ENCODE measurements at regions not wholly inside any gene's neighbourhood (a gene's known extent, or its start where the extent isn't known, plus 50 kb on each side); places are given as distances from the start of the nearest gene placed in this dataset.

- peak; percentile 71 to 95 for DNase-seq (ENCODE audit: extremely low spot score in 2 of 2)
- TF ChIP-seq CTCF (IDR thresholded peaks at IDR 0.05) (no peak), POLR2A (IDR thresholded peaks at IDR 0.05) (no peak), POLR2AphosphoS5 (IDR thresholded peaks at IDR 0.05; ENCODE audit: insufficient read depth in 1 of 2, low read depth in 1 of 2) (no peak)
- intact Hi-C loops (cut with DNase I), result no loop called here
Observed at GRCh38 chr6:40247516-40248115, 313.4 kb upstream of the MOCS1 start.

GRCh38 chr6:40244699-40245098 lies 310.4 kb upstream of the MOCS1 start:
- Histone ChIP-seq H3K27ac (no peak overlapping the region), H3K4me1 (no peaks in the 10 kb centered on the region), H3K36me3 (no peaks in the 10 kb centered on the region), H3K4me3 (no peak overlapping the region), H3K9me3 (no peaks in the 10 kb centered on the region), H3K27me3 (no peaks in the 10 kb centered on the region)
- TF ChIP-seq POLR2A (IDR thresholded peaks at IDR 0.05) (no peak), CTCF (IDR thresholded peaks at IDR 0.05) (no peak), POLR2AphosphoS5 (IDR thresholded peaks at IDR 0.05; ENCODE audit: insufficient read depth in 1 of 2, low read depth in 1 of 2) (no peak)
- intact Hi-C loops (cut with DNase I), result no loop called here
- no peak for DNase-seq (ENCODE audit: extremely low spot score in 2 of 2)

More at GRCh38 chr6:40247516-40248115, 313.4 kb upstream of the MOCS1 start:
- H3K27me3 ChIP-seq, result no peaks in the 10 kb centered on the region
- H3K4me3 ChIP-seq, result no peak overlapping the region
- H3K36me3 ChIP-seq, result no peaks in the 10 kb centered on the region
- H3K27ac ChIP-seq, result no peak overlapping the region
- H3K9me3 ChIP-seq, result no peaks in the 10 kb centered on the region
- no peaks in the 10 kb centered on the region for H3K4me1 ChIP-seq

GRCh38 chr6:40232698-40233097 lies 298.4 kb upstream of the MOCS1 start:
- H3K4me1 ChIP-seq, result no peaks in the 10 kb centered on the region
- intact Hi-C loops (cut with DNase I), result no loop called here
- TF ChIP-seq CTCF (IDR thresholded peaks at IDR 0.05) (no peak), POLR2AphosphoS5 (IDR thresholded peaks at IDR 0.05; ENCODE audit: insufficient read depth in 1 of 2, low read depth in 1 of 2) (no peak), POLR2A (IDR thresholded peaks at IDR 0.05) (no peak)

GRCh38 chr6:40227735-40228134 lies 293.5 kb upstream of the MOCS1 start:
- no peak overlapping the region for H3K27ac ChIP-seq
- TF ChIP-seq POLR2AphosphoS5 (IDR thresholded peaks at IDR 0.05; ENCODE audit: insufficient read depth in 1 of 2, low read depth in 1 of 2), result no peak
- no peaks in the 10 kb centered on the region for H3K9me3 ChIP-seq
- H3K36me3 ChIP-seq, result no peaks in the 10 kb centered on the region
- H3K4me1 ChIP-seq, result no peaks in the 10 kb centered on the region
- H3K27me3 ChIP-seq, result no peaks in the 10 kb centered on the region
- no peak overlapping the region for H3K4me3 ChIP-seq
- intact Hi-C loops (cut with DNase I), result no loop called here
- no peak for DNase-seq (ENCODE audit: extremely low spot score in 2 of 2)

More at GRCh38 chr6:40232698-40233097, 298.4 kb upstream of the MOCS1 start:
- Histone ChIP-seq H3K9me3 (no peaks in the 10 kb centered on the region), H3K36me3 (no peaks in the 10 kb centered on the region), H3K27me3 (no peaks in the 10 kb centered on the region), H3K27ac (no peak overlapping the region), H3K4me3 (no peak overlapping the region)
- no peak for DNase-seq (ENCODE audit: extremely low spot score in 2 of 2)

- Histone ChIP-seq H3K27ac (no peak overlapping the region), H3K4me3 (no peak overlapping the region), H3K9me3 (no peaks in the 10 kb centered on the region), H3K36me3 (no peaks in the 10 kb centered on the region), H3K4me1 (no peaks in the 10 kb centered on the region), H3K27me3 (no peaks in the 10 kb centered on the region)
- TF ChIP-seq POLR2AphosphoS5 (IDR thresholded peaks at IDR 0.05; ENCODE audit: insufficient read depth in 1 of 2, low read depth in 1 of 2) (no peak), POLR2A (IDR thresholded peaks at IDR 0.05) (no peak), CTCF (IDR thresholded peaks at IDR 0.05) (no peak)
- no peak for DNase-seq (ENCODE audit: extremely low spot score in 2 of 2)
- intact Hi-C loops (cut with DNase I), result no loop called here
Observed at GRCh38 chr6:40222354-40222753, 288.1 kb upstream of the MOCS1 start.
